Esophagus squamous epithelium (tissue), 4 donors: ENCODE measurements at regions not wholly inside any gene's neighbourhood (a gene's known extent, or its start where the extent isn't known, plus 50 kb on each side); places are given as distances from the start of the nearest gene placed in this dataset.

Source experiments
- POLR2A ChIP-seq, 4 donors: fragments of 450-650 bp; IDR thresholded peaks; one replicate each; pipeline ENCODE4 v1.6.1; 2017; ENCODE audit warnings: antibody characterized with exemption in 4 of 4, mild to moderate bottlenecking in 4 of 4, moderate library complexity in 3 of 4
- TF ChIP-seq, protein P1 (sequence below), 6 experiments: fragments of 450-650 bp in 4 of 6; fragments of 200-600 bp in 2 of 6; sonication (generic) in 2 of 6; IDR thresholded peaks; one replicate each; pipeline ENCODE4 v1.5.1; 2016 to 2019; ENCODE audit warnings: antibody characterized with exemption in 6 of 6, mild to moderate bottlenecking in 4 of 6, moderate library complexity in 4 of 6

DNA sequence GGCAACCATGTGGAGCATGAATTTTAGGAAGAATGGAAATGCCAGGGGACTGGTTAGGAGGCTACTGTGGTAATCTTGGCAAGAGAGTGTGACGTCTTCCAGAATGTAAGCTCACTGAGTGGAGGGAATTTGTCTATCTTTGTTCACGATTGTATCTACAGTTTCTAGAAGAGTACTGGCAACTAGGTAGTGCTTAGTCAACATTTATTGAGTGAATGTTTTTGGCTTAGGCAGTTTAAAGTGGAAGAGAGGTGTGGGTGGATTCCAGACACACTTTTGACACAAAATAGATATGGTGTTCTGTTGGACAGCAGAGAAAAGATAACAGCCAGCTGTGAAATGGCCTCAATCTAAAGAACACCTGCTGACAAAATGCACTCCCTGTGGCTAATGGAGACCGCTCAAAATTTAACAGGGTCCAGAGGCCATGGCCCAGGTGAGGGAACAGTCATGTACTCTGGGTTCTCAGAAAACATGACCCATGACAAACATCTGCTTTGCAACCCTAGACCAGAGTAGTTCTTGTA lies 139.3 kb downstream of the GPX5 start:
- TF ChIP-seq, protein P1, sequence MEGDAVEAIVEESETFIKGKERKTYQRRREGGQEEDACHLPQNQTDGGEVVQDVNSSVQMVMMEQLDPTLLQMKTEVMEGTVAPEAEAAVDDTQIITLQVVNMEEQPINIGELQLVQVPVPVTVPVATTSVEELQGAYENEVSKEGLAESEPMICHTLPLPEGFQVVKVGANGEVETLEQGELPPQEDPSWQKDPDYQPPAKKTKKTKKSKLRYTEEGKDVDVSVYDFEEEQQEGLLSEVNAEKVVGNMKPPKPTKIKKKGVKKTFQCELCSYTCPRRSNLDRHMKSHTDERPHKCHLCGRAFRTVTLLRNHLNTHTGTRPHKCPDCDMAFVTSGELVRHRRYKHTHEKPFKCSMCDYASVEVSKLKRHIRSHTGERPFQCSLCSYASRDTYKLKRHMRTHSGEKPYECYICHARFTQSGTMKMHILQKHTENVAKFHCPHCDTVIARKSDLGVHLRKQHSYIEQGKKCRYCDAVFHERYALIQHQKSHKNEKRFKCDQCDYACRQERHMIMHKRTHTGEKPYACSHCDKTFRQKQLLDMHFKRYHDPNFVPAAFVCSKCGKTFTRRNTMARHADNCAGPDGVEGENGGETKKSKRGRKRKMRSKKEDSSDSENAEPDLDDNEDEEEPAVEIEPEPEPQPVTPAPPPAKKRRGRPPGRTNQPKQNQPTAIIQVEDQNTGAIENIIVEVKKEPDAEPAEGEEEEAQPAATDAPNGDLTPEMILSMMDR (IDR thresholded peaks at IDR 0.05), result no peak
- TF ChIP-seq POLR2A (IDR thresholded peaks at IDR 0.05), result no peak
